Activated CD4-positive, alpha-beta memory T cell treated with anti-CD3 and anti-CD28 coated beads for 36 hours (primary cell): ENCODE measurements at regions not wholly inside any gene's neighbourhood (a gene's known extent, or its start where the extent isn't known, plus 50 kb on each side); places are given as distances from the start of the nearest gene placed in this dataset.

ENCODE experiments used
- CTCF ChIA-PET: fragments of 350-600 bp; sonication (Branson Sonifier 250); formaldehyde crosslinking; loops from one replicate; lab custom pipeline; 2021; ENCODE audit warnings: antibody characterized with exemption, inconsistent platforms; lab: Charles Lee
- POLR2A ChIA-PET: fragments of 350-600 bp; sonication (Branson Sonifier 250); formaldehyde crosslinking; loops from one replicate; lab custom pipeline; 2021; ENCODE audit warnings: antibody characterized with exemption; lab: Charles Lee
- DNase-seq: peaks from one replicate; pipeline ENCODE4 v3.0.0-alpha.2; 2020
- H3K27ac Mint-ChIP-seq: one replicate; pipeline ENCODE4 v1.8.0; 2021; ENCODE audit warnings: mixed read lengths
- H3K27me3 Mint-ChIP-seq: one replicate; pipeline ENCODE4 v1.8.0; 2021; ENCODE audit warnings: mixed read lengths
- H3K36me3 Mint-ChIP-seq: one replicate; pipeline ENCODE4 v1.8.0; 2021; ENCODE audit warnings: mixed read lengths
- H3K4me1 Mint-ChIP-seq: one replicate; pipeline ENCODE4 v1.8.0; 2021; ENCODE audit warnings: low read depth, mixed read lengths
- H3K4me3 Mint-ChIP-seq: one replicate; pipeline ENCODE4 v1.8.0; 2021; ENCODE audit warnings: mild to moderate bottlenecking, mixed read lengths
- H3K9me3 Mint-ChIP-seq: one replicate; pipeline ENCODE4 v1.8.0; 2021; ENCODE audit warnings: mixed read lengths
- intact Hi-C: fragments of 100-400 bp; cut with micrococcal nuclease; formaldehyde crosslinking; loops from one replicate; pipeline ENCODE4 v1.15.1; 2023

GRCh38 chr11:109798521-109798920, 294.7 kb upstream of the ZC3H12C start:
- CTCF ChIA-PET = no interaction called here
- Mint-ChIP-seq H3K4me1 (no peaks in the 10 kb centered on the region), H3K27ac (no peak overlapping the region), H3K4me3 (no peak overlapping the region), H3K36me3 (no peaks in the 10 kb centered on the region), H3K27me3 (no peaks in the 10 kb centered on the region), H3K9me3 (no peaks in the 10 kb centered on the region)
- DNase-seq = no peak
- intact Hi-C loops = no loop called here
- POLR2A ChIA-PET = no interaction called here

GRCh38 chr11:109799604-109800003, 293.6 kb upstream of the ZC3H12C start:
- POLR2A ChIA-PET = no interaction called here
- intact Hi-C loops = no loop called here
- H3K36me3 Mint-ChIP-seq = no peaks in the 10 kb centered on the region
- no peaks in the 10 kb centered on the region for H3K4me1 Mint-ChIP-seq
- CTCF ChIA-PET = no interaction called here
- DNase-seq = no peak
- peaks cover 5% of the 10 kb centered on the region for H3K9me3 Mint-ChIP-seq
- no peak overlapping the region for H3K4me3 Mint-ChIP-seq
- H3K27me3 Mint-ChIP-seq = no peaks in the 10 kb centered on the region
- H3K27ac Mint-ChIP-seq = no peak overlapping the region

- Mint-ChIP-seq H3K27me3 (no peaks in the 10 kb centered on the region), H3K4me3 (no peak overlapping the region), H3K9me3 (peaks cover 10% of the 10 kb centered on the region), H3K27ac (no peak overlapping the region), H3K4me1 (no peaks in the 10 kb centered on the region), H3K36me3 (no peaks in the 10 kb centered on the region)
- no peak for DNase-seq
- ChIA-PET CTCF (interaction anchor here (1.1 kb wide), 1 partner anchor 10 kb away, joined by 3 read pairs; no protein-coding TSS in a partner anchor), POLR2A (no interaction called here)
- intact Hi-C loops = no loop called here
These were observed 288.3 kb upstream of the ZC3H12C start for GRCh38 chr11:109804911-109805310.

GRCh38 chr11:109806205-109806604, 287.0 kb upstream of the ZC3H12C start:
- no peak for DNase-seq
- H3K36me3 Mint-ChIP-seq = no peaks in the 10 kb centered on the region
- H3K9me3 Mint-ChIP-seq = peaks cover 10% of the 10 kb centered on the region
- H3K4me3 Mint-ChIP-seq = no peak overlapping the region
- H3K27me3 Mint-ChIP-seq = no peaks in the 10 kb centered on the region
- ChIA-PET POLR2A (no interaction called here), CTCF (no interaction called here)
- no peak overlapping the region for H3K27ac Mint-ChIP-seq
- H3K4me1 Mint-ChIP-seq = no peaks in the 10 kb centered on the region
- intact Hi-C loops = no loop called here

- no peak for DNase-seq
- peaks cover 10% of the 10 kb centered on the region for H3K9me3 Mint-ChIP-seq
- H3K27me3 Mint-ChIP-seq = no peaks in the 10 kb centered on the region
- ChIA-PET POLR2A (no interaction called here), CTCF (no interaction called here)
- intact Hi-C loops = no loop called here
- no peak overlapping the region for H3K4me3 Mint-ChIP-seq
- no peaks in the 10 kb centered on the region for H3K36me3 Mint-ChIP-seq
- H3K27ac Mint-ChIP-seq = no peak overlapping the region
- no peaks in the 10 kb centered on the region for H3K4me1 Mint-ChIP-seq
These were observed 284.6 kb upstream of the ZC3H12C start for GRCh38 chr11:109808569-109808968.

GRCh38 chr11:109814824-109815223, 278.4 kb upstream of the ZC3H12C start:
- POLR2A ChIA-PET = no interaction called here
- peaks cover 2% of the 10 kb centered on the region for H3K4me1 Mint-ChIP-seq
- no peak overlapping the region for H3K27ac Mint-ChIP-seq
- no peaks in the 10 kb centered on the region for H3K27me3 Mint-ChIP-seq
- intact Hi-C loops = no loop called here
- no peaks in the 10 kb centered on the region for H3K36me3 Mint-ChIP-seq
- no peak overlapping the region for H3K4me3 Mint-ChIP-seq
- no peak for DNase-seq
- CTCF ChIA-PET = no interaction called here
- H3K9me3 Mint-ChIP-seq = no peaks in the 10 kb centered on the region

- Mint-ChIP-seq H3K4me3 (no peak overlapping the region), H3K9me3 (no peaks in the 10 kb centered on the region), H3K27me3 (no peaks in the 10 kb centered on the region), H3K4me1 (peaks cover 2% of the 10 kb centered on the region), H3K36me3 (no peaks in the 10 kb centered on the region), H3K27ac (no peak overlapping the region)
- intact Hi-C loops = no loop called here
- ChIA-PET POLR2A (no interaction called here), CTCF (no interaction called here)
- no peak for DNase-seq
These were observed 277.6 kb upstream of the ZC3H12C start for GRCh38 chr11:109815500-109816150.

- no peak overlapping the region for H3K4me3 Mint-ChIP-seq
- no peak for DNase-seq
- intact Hi-C loops = no loop called here
- no peak overlapping the region for H3K27ac Mint-ChIP-seq
- no peaks in the 10 kb centered on the region for H3K9me3 Mint-ChIP-seq
- ChIA-PET CTCF (no interaction called here), POLR2A (no interaction called here)
- H3K36me3 Mint-ChIP-seq = no peaks in the 10 kb centered on the region
- H3K27me3 Mint-ChIP-seq = no peaks in the 10 kb centered on the region
- peaks cover 2% of the 10 kb centered on the region for H3K4me1 Mint-ChIP-seq
These were observed 274.9 kb upstream of the ZC3H12C start for GRCh38 chr11:109818290-109818689.

- H3K9me3 Mint-ChIP-seq = no peaks in the 10 kb centered on the region
- H3K27me3 Mint-ChIP-seq = no peaks in the 10 kb centered on the region
- H3K4me1 Mint-ChIP-seq = peaks cover 2% of the 10 kb centered on the region
- intact Hi-C loops = no loop called here
- no peaks in the 10 kb centered on the region for H3K36me3 Mint-ChIP-seq
- no peak for DNase-seq
- POLR2A ChIA-PET = no interaction called here
- CTCF ChIA-PET = no interaction called here
- no peak overlapping the region for H3K4me3 Mint-ChIP-seq
- H3K27ac Mint-ChIP-seq = no peak overlapping the region
These were observed 273.8 kb upstream of the ZC3H12C start for GRCh38 chr11:109819410-109819809.

GRCh38 chr11:109821511-109821910, 271.7 kb upstream of the ZC3H12C start:
- H3K27ac Mint-ChIP-seq = no peak overlapping the region
- ChIA-PET POLR2A (no interaction called here), CTCF (no interaction called here)
- H3K36me3 Mint-ChIP-seq = no peaks in the 10 kb centered on the region
- intact Hi-C loops = no loop called here
- DNase-seq = no peak
- no peak overlapping the region for H3K4me3 Mint-ChIP-seq
- H3K4me1 Mint-ChIP-seq = peaks cover 2% of the 10 kb centered on the region
- no peaks in the 10 kb centered on the region for H3K27me3 Mint-ChIP-seq
- H3K9me3 Mint-ChIP-seq = no peaks in the 10 kb centered on the region

- Mint-ChIP-seq H3K9me3 (no peaks in the 10 kb centered on the region), H3K27me3 (no peaks in the 10 kb centered on the region), H3K36me3 (no peaks in the 10 kb centered on the region), H3K27ac (no peak overlapping the region), H3K4me1 (peaks cover 2% of the 10 kb centered on the region), H3K4me3 (no peak overlapping the region)
- ChIA-PET CTCF (no interaction called here), POLR2A (no interaction called here)
- intact Hi-C loops = no loop called here
- DNase-seq = no peak
These were observed 270.6 kb upstream of the ZC3H12C start for GRCh38 chr11:109822436-109823102.

- Mint-ChIP-seq H3K27ac (no peak overlapping the region), H3K27me3 (no peaks in the 10 kb centered on the region), H3K4me3 (no peak overlapping the region), H3K36me3 (no peaks in the 10 kb centered on the region), H3K4me1 (no peaks in the 10 kb centered on the region), H3K9me3 (no peaks in the 10 kb centered on the region)
- intact Hi-C loops = no loop called here
- CTCF ChIA-PET = no interaction called here
- POLR2A ChIA-PET = no interaction called here
- DNase-seq = no peak
These were observed 264.8 kb upstream of the ZC3H12C start for GRCh38 chr11:109828387-109828786.

- Mint-ChIP-seq H3K27ac (no peak overlapping the region), H3K27me3 (peaks cover 1% of the 10 kb centered on the region), H3K4me3 (no peak overlapping the region), H3K9me3 (no peaks in the 10 kb centered on the region), H3K36me3 (no peaks in the 10 kb centered on the region), H3K4me1 (no peaks in the 10 kb centered on the region)
- POLR2A ChIA-PET = no interaction called here
- CTCF ChIA-PET = no interaction called here
- no peak for DNase-seq
- intact Hi-C loops = no loop called here
These were observed 255.2 kb upstream of the ZC3H12C start for GRCh38 chr11:109838026-109838425.
